PC-9 (cell line): ENCODE measurements at regions not wholly inside any gene's neighbourhood (a gene's known extent, or its start where the extent isn't known, plus 50 kb on each side); places are given as distances from the start of the nearest gene placed in this dataset.

Experiments
- EZH2 ChIP-seq: fragments of 200-600 bp; sonication (generic); IDR thresholded peaks from 2 replicates; pipeline ENCODE4 v1.8.0; 2017; ENCODE audit warnings: antibody characterized with exemption, low read depth
- TF ChIP-seq, protein P1 (sequence below): fragments of 200-600 bp; sonication (generic); conservative IDR thresholded peaks from 2 replicates; pipeline ENCODE4 v1.6.1; 2017; ENCODE audit warnings: mixed run types, antibody characterized with exemption, mild to moderate bottlenecking, moderate library complexity

DNA sequence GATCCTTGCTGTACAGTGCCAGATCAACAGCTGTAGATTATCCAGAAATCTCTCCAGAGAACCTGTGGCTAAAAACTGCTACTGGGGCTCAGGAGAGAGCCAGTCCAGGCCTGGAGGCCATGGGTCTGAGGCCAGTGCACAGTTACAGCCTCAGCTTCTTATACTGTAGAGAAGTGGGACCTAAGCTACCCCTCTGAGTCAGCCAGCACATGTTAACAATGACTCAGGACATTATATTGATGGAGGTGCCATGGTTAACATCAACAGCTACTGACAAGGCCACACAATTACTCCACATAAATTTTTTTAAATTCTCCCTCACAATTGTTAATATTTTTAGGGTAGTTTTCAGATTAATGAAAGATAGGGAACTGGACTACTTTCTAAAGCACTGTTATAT lies 138.5 kb downstream of the RBM26 start:
- TF ChIP-seq, protein P1, sequence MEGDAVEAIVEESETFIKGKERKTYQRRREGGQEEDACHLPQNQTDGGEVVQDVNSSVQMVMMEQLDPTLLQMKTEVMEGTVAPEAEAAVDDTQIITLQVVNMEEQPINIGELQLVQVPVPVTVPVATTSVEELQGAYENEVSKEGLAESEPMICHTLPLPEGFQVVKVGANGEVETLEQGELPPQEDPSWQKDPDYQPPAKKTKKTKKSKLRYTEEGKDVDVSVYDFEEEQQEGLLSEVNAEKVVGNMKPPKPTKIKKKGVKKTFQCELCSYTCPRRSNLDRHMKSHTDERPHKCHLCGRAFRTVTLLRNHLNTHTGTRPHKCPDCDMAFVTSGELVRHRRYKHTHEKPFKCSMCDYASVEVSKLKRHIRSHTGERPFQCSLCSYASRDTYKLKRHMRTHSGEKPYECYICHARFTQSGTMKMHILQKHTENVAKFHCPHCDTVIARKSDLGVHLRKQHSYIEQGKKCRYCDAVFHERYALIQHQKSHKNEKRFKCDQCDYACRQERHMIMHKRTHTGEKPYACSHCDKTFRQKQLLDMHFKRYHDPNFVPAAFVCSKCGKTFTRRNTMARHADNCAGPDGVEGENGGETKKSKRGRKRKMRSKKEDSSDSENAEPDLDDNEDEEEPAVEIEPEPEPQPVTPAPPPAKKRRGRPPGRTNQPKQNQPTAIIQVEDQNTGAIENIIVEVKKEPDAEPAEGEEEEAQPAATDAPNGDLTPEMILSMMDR = no peak
- TF ChIP-seq EZH2 = no peak
